AG09309 (cell line): ENCODE measurements at regions not wholly inside any gene's neighbourhood (a gene's known extent, or its start where the extent isn't known, plus 50 kb on each side); places are given as distances from the start of the nearest gene placed in this dataset.

ENCODE experiments used
- DNase-seq: peaks from one replicate; pipeline ENCODE4 v3.0.0-alpha.2; 2010; ENCODE audit warnings: low read depth
- H3K4me3 ChIP-seq: 2 replicates; pipeline ENCODE4 v1.5.1; 2011; ENCODE audit warnings: mild to moderate bottlenecking, low read depth, low read length, moderate library complexity; ENCODE audit not compliant: control insufficient read depth
- CTCF ChIP-seq: IDR thresholded peaks from 2 replicates; pipeline ENCODE4 v1.5.1; 2011; ENCODE audit warnings: mild to moderate bottlenecking, low read depth, low read length, inconsistent platforms; ENCODE audit not compliant: insufficient read depth, control insufficient read depth; ENCODE audit errors: missing control alignments

DNA sequence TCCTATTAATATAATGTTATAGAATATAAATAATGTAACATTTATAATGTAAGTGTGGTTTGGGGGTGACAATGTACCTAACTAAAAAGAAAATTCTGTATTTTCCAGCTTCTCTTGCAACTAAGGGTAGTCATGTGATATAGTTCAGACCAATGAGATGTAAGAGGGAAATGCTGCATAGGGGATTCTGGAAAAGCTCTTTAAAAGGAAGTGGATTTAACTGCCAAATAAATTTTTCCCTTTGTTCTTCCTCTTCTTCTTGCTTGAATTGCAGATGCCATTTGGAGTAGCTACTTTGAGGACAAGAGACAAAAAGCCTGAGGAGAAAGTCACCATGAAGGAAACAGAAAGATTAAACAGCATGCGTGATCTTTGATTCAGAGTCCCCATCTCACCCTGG lies 194.3 kb downstream of the PTEN start:
- no peak for DNase-seq
- H3K4me3 ChIP-seq = no peak overlapping the region
- no peak for TF ChIP-seq CTCF

GRCh38 chr10:88058750-88059149 lies 195.3 kb downstream of the PTEN start:
- TF ChIP-seq CTCF = no peak
- no peak for DNase-seq
- no peak overlapping the region for H3K4me3 ChIP-seq

GRCh38 chr10:88059190-88059589 lies 195.8 kb downstream of the PTEN start:
- no peak for DNase-seq
- no peak overlapping the region for H3K4me3 ChIP-seq
- no peak for TF ChIP-seq CTCF

DNA sequence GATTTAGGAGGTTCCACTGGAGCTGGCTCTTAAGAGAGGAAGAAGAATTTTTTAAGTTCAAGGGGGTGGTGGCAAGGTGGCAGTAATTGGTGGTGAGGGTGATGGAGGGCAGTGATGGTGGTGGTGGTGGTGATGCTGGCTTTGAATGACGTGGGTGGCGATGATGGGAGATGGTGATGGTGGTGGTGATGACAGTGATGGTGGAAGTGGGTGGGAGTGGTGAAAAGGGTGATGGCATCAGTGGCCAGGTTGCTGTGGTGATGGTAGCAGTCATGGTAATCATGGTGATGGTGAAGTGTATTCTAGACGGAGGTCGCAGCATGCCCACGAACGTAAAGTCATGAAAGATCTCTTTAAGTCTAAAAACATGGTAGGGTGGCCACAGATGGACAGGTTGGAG lies 197.3 kb downstream of the PTEN start:
- no peak overlapping the region for H3K4me3 ChIP-seq
- no peak for DNase-seq
- TF ChIP-seq CTCF = no peak

DNA sequence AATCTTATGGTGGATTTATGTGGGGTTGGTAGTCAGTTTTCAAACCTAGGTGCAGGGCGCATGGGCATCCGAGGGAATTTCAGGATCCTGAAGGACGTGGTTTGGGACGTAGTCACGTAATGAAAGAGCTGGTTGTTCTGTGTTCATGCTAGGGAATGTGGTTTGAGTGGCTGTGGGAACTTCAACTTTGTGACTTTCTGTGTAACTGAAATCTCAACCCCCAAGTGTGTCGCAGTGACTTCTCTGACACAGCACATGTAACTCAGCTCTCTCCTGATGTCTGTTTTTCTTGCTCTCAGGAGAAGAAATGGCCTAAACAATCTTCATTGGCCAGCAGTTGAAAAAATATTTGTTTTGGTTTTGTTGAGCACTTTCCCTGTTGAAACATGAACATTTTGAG lies 199.0 kb downstream of the PTEN start:
- TF ChIP-seq CTCF = no peak
- no peak for DNase-seq
- H3K4me3 ChIP-seq = no peak overlapping the region

GRCh38 chr10:88062798-88063472 lies 199.5 kb downstream of the PTEN start:
- TF ChIP-seq CTCF = no peak
- no peak overlapping the region for H3K4me3 ChIP-seq

More at GRCh38 chr10:88062798-88063472, 199.5 kb downstream of the PTEN start:
- DNase-seq = no peak
